Breast epithelium (tissue), 3 donors: ENCODE measurements at regions not wholly inside any gene's neighbourhood (a gene's known extent, or its start where the extent isn't known, plus 50 kb on each side); places are given as distances from the start of the nearest gene placed in this dataset.

Source experiments
- CTCF ChIP-seq, 3 donors: fragments of 450-650 bp; IDR thresholded peaks; one replicate each; pipeline ENCODE4 v1.5.1; 2016 to 2017; ENCODE audit warnings: antibody characterized with exemption in 3 of 3, mild to moderate bottlenecking in 3 of 3, moderate library complexity in 3 of 3
- POLR2A ChIP-seq: fragments of 450-650 bp; IDR thresholded peaks from one replicate; pipeline ENCODE4 v1.6.1; 2016; ENCODE audit warnings: antibody characterized with exemption, mild to moderate bottlenecking, moderate library complexity
- POLR2AphosphoS5 ChIP-seq, 3 donors: sonication (generic); formaldehyde crosslinking; IDR thresholded peaks; one replicate each; pipeline ENCODE4 v1.6.1; 2017; ENCODE audit warnings: antibody characterized with exemption in 3 of 3

- TF ChIP-seq POLR2AphosphoS5 (IDR thresholded peaks at IDR 0.05) (no peak), CTCF (IDR thresholded peaks at IDR 0.05) (no peak), POLR2A (no peak)
Measured at GRCh38 chr12:34626363-34627157, 604.3 kb downstream of the ALG10 start.
